ENCODE measurements at regions not wholly inside any gene's neighbourhood (a gene's known extent, or its start where the extent isn't known, plus 50 kb on each side); places are given as distances from the start of the nearest gene placed in this dataset.

- in situ Hi-C loops (cut with MboI; ENCODE audit: low pct_unique_long_range_greater_than_20kb, low sequenced_read_pairs, unreplicated experiment) = no loop called here
- TF ChIP-seq CTCF (IDR thresholded peaks at IDR 0.05; ENCODE audit: extremely low read depth, insufficient read depth, missing control alignments) = no peak
- DNase-seq (ENCODE audit: low spot score) = no peak
Observed at GRCh38 chr6:132107896-132108295, 156.7 kb upstream of the CCN2 start.

GRCh38 chr6:132101535-132101934, 150.4 kb upstream of the CCN2 start:
- in situ Hi-C loops (cut with MboI; ENCODE audit: low pct_unique_long_range_greater_than_20kb, low sequenced_read_pairs, unreplicated experiment) = no loop called here
- DNase-seq (ENCODE audit: low spot score) = no peak
- no peak for TF ChIP-seq CTCF (IDR thresholded peaks at IDR 0.05; ENCODE audit: extremely low read depth, insufficient read depth, missing control alignments)

GRCh38 chr6:132100388-132100990, 149.3 kb upstream of the CCN2 start:
- DNase-seq (ENCODE audit: low spot score) = no peak
- TF ChIP-seq CTCF (IDR thresholded peaks at IDR 0.05; ENCODE audit: extremely low read depth, insufficient read depth, missing control alignments) = no peak
- in situ Hi-C loops (cut with MboI; ENCODE audit: low pct_unique_long_range_greater_than_20kb, low sequenced_read_pairs, unreplicated experiment) = no loop called here

GRCh38 chr6:132096996-132097395, 145.8 kb upstream of the CCN2 start:
- in situ Hi-C loops (cut with MboI; ENCODE audit: low pct_unique_long_range_greater_than_20kb, low sequenced_read_pairs, unreplicated experiment) = no loop called here
- no peak for DNase-seq (ENCODE audit: low spot score)
- no peak for TF ChIP-seq CTCF (IDR thresholded peaks at IDR 0.05; ENCODE audit: extremely low read depth, insufficient read depth, missing control alignments)

DNA sequence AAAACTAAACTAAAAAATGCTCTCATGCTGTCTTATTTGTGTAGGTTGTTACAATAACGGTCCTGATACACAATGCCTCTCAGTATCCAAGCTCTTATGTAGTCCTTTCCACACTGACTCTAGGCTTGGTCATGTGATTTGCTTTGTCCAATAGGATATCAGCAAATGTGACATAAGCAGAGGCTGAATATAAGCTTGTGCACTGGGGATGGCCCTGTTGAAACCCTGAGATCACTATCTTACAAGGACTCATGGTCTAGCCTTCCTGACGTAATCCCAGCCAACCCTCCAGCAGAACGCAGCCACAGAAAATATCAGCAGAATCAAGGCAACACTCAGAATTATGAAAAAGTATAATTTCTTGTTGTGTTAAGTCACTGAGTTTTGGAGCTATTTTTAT, 145.1 kb upstream of the CCN2 start:
- in situ Hi-C loops (cut with MboI; ENCODE audit: low pct_unique_long_range_greater_than_20kb, low sequenced_read_pairs, unreplicated experiment) = no loop called here
- no peak for DNase-seq (ENCODE audit: low spot score)
- TF ChIP-seq CTCF (IDR thresholded peaks at IDR 0.05; ENCODE audit: extremely low read depth, insufficient read depth, missing control alignments) = no peak

GRCh38 chr6:132089173-132089572, 138.0 kb upstream of the CCN2 start:
- DNase-seq (ENCODE audit: low spot score) = no peak
- in situ Hi-C loops (cut with MboI; ENCODE audit: low pct_unique_long_range_greater_than_20kb, low sequenced_read_pairs, unreplicated experiment) = no loop called here
- no peak for TF ChIP-seq CTCF (IDR thresholded peaks at IDR 0.05; ENCODE audit: extremely low read depth, insufficient read depth, missing control alignments)

GRCh38 chr6:132088150-132088549, 137.0 kb upstream of the CCN2 start:
- no peak for DNase-seq (ENCODE audit: low spot score)
- TF ChIP-seq CTCF (IDR thresholded peaks at IDR 0.05; ENCODE audit: extremely low read depth, insufficient read depth, missing control alignments) = no peak
- in situ Hi-C loops (cut with MboI; ENCODE audit: low pct_unique_long_range_greater_than_20kb, low sequenced_read_pairs, unreplicated experiment) = no loop called here
